ENCODE measurements at regions not wholly inside any gene's neighbourhood (a gene's known extent, or its start where the extent isn't known, plus 50 kb on each side); places are given as distances from the start of the nearest gene placed in this dataset.

GRCh38 chr16:87133112-87133850, 183.9 kb downstream of the C16orf95 start:
- no peak overlapping the region for H2AFZ ChIP-seq (ENCODE audit: control insufficient read depth, low read depth, low read length)
- H3K9me3 ChIP-seq (replicated peaks; ENCODE audit: control insufficient read depth, insufficient read depth, low read length), result no peaks in the 10 kb centered on the region; the same call in 2 of the 3 replicates
- no peaks in the 10 kb centered on the region for H3K27me3 ChIP-seq (replicated peaks in 1 of 2; ENCODE audit: control insufficient read depth in 2 of 2, insufficient read depth in 2 of 2, low read length in 1 of 2)
- H3K4me2 ChIP-seq (ENCODE audit: control insufficient read depth, insufficient read depth), result no peak overlapping the region
- H3K4me1 ChIP-seq (ENCODE audit: control insufficient read depth, insufficient read depth, low read length), result no peaks in the 10 kb centered on the region
- ATAC-seq, result no peak
- H4K20me1 ChIP-seq (ENCODE audit: control insufficient read depth, insufficient read depth), result no peaks in the 10 kb centered on the region
- TF ChIP-seq, protein P1, sequence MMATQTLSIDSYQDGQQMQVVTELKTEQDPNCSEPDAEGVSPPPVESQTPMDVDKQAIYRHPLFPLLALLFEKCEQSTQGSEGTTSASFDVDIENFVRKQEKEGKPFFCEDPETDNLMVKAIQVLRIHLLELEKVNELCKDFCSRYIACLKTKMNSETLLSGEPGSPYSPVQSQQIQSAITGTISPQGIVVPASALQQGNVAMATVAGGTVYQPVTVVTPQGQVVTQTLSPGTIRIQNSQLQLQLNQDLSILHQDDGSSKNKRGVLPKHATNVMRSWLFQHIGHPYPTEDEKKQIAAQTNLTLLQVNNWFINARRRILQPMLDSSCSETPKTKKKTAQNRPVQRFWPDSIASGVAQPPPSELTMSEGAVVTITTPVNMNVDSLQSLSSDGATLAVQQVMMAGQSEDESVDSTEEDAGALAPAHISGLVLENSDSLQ (IDR thresholded peaks at IDR 0.05), result no peak
- TF ChIP-seq HSF1 (IDR thresholded peaks at IDR 0.05; ENCODE audit: low read depth, low read length) (no peak), GATAD2B (conservative IDR thresholded peaks at IDR 0.05; ENCODE audit: low read depth) (no peak), CBFB (IDR thresholded peaks at IDR 0.05; ENCODE audit: low read depth) (no peak), EGR1 (IDR thresholded peaks at IDR 0.05; ENCODE audit: borderline replicate concordance in 1 of 2, low read depth in 2 of 2, low read length in 2 of 2) (no peak), CTCF (IDR thresholded peaks at IDR 0.05 in 2 of 3, conservative IDR thresholded peaks at IDR 0.05 in 1 of 3; ENCODE audit: control insufficient read depth in 2 of 3, extremely low read depth in 1 of 3, insufficient read depth in 1 of 3, low read depth in 3 of 3, low read length in 3 of 3) (no peak), STAT3 (IDR thresholded peaks at IDR 0.05; ENCODE audit: low read depth, low read length) (no peak), NFYA (IDR thresholded peaks at IDR 0.05; ENCODE audit: borderline replicate concordance, low read depth, low read length) (no peak), STAT1 (conservative IDR thresholded peaks at IDR 0.05) (no peak), BMI1 (IDR thresholded peaks at IDR 0.05; ENCODE audit: borderline replicate concordance) (no peak), JUNB (IDR thresholded peaks at IDR 0.05) (no peak), EP300 (IDR thresholded peaks at IDR 0.05; ENCODE audit: borderline replicate concordance in 1 of 2, control insufficient read depth in 1 of 2, low read depth in 2 of 2, low read length in 2 of 2) (no peak), BRCA1 (IDR thresholded peaks at IDR 0.05; ENCODE audit: low read depth, low read length) (no peak), GABPA (IDR thresholded peaks at IDR 0.05; ENCODE audit: low read depth) (no peak), JUND (IDR thresholded peaks at IDR 0.05; ENCODE audit: low read depth, low read length) (no peak), HCFC1 (IDR thresholded peaks at IDR 0.05; ENCODE audit: low read length) (no peak)
- no peak overlapping the region for H3K27ac ChIP-seq (ENCODE audit: control insufficient read depth, insufficient read depth)
- CTCF ChIA-PET, result no interaction called here
- H3K4me3 ChIP-seq, result no peak overlapping the region
- BruUV-seq (replicated peaks), result no TSS peak
- 52% methylated on average over 21 of the region's 21 CpGs for WGBS (ENCODE audit: insufficient coverage, insufficient replicate concordance, low lambda C conversion rate, missing lambda C conversion rate)
- RAD21 ChIA-PET (ENCODE audit: unreplicated experiment), result no interaction called here
- H3K79me2 ChIP-seq (ENCODE audit: control insufficient read depth, insufficient read depth, low read length), result no peaks in the 10 kb centered on the region
- intact Hi-C loops (cut with micrococcal nuclease; ENCODE audit: unreplicated experiment), result no loop called here
- FAIRE-seq, result no peak
- in situ Hi-C loops (cut with MboI), result no loop called here
- POLR2A ChIA-PET, result no interaction called here
- no peak for DNase-seq (ENCODE audit: low read depth, low spot score)
- SMC1A ChIA-PET (ENCODE audit: uncharacterized antibody, unreplicated experiment), result no interaction called here
- H3K36me3 ChIP-seq (ENCODE audit: control insufficient read depth in 2 of 2, insufficient read depth in 2 of 2, low read length in 1 of 2), result no peaks in the 10 kb centered on the region
- no peak overlapping the region for H3K9ac ChIP-seq (ENCODE audit: control insufficient read depth, insufficient read depth, low read length)
